SU-DHL-6 (cell line): ENCODE measurements at regions not wholly inside any gene's neighbourhood (a gene's known extent, or its start where the extent isn't known, plus 50 kb on each side); places are given as distances from the start of the nearest gene placed in this dataset.

ENCODE experiments used
- CTCF ChIP-seq: fragments of 200-600 bp; sonication (generic); IDR thresholded peaks from one replicate; pipeline ENCODE4 v1.5.1; 2017; ENCODE audit warnings: antibody characterized with exemption, mild to moderate bottlenecking, low read length, moderate library complexity; ENCODE audit not compliant: insufficient read depth, poor library complexity, severe bottlenecking
- EZH2phosphoT487 ChIP-seq: fragments of 200-600 bp; sonication (generic), shearing (Covaris generic); conservative IDR thresholded peaks from 2 replicates; pipeline ENCODE4 v1.6.1; 2018; ENCODE audit warnings: mild to moderate bottlenecking, antibody characterized with exemption, low read length, moderate library complexity, mixed read lengths

GRCh38 chr5:98104454-98105188 lies 668.8 kb upstream of the RGMB start:
- TF ChIP-seq CTCF (no peak), EZH2phosphoT487 (no peak)
